ENCODE measurements at regions not wholly inside any gene's neighbourhood (a gene's known extent, or its start where the extent isn't known, plus 50 kb on each side); places are given as distances from the start of the nearest gene placed in this dataset.

DNA sequence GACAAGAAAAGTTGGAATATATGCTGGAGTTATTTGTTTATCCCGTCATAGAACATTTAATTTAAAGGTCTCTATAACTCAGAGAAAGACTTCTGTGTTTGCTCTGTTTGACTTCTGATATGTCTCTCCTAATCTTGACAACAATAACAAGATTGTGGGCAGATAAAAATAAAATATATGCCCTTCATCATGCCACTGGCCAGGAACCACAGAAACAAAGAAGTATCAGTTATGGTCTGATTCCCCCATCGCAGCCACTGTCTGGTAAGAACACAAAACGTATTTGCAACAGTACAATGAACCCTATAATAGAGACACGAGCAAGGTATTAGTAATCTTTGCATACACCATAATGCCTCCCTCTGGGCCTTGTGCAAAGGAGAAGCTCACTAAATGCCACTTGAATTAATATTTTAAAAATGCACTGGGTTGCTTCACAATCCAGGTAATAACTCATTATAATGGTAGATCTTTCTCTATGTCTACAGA, 1498.3 kb downstream of the CDH11 start:
- TF ChIP-seq, protein P1, sequence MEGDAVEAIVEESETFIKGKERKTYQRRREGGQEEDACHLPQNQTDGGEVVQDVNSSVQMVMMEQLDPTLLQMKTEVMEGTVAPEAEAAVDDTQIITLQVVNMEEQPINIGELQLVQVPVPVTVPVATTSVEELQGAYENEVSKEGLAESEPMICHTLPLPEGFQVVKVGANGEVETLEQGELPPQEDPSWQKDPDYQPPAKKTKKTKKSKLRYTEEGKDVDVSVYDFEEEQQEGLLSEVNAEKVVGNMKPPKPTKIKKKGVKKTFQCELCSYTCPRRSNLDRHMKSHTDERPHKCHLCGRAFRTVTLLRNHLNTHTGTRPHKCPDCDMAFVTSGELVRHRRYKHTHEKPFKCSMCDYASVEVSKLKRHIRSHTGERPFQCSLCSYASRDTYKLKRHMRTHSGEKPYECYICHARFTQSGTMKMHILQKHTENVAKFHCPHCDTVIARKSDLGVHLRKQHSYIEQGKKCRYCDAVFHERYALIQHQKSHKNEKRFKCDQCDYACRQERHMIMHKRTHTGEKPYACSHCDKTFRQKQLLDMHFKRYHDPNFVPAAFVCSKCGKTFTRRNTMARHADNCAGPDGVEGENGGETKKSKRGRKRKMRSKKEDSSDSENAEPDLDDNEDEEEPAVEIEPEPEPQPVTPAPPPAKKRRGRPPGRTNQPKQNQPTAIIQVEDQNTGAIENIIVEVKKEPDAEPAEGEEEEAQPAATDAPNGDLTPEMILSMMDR (IDR thresholded peaks at IDR 0.05; ENCODE audit: borderline replicate concordance, insufficient read depth, low read depth, low read length), result no peak
- H3K4me3 ChIP-seq (ENCODE audit: low read depth, low read length), result no peak overlapping the region

DNA sequence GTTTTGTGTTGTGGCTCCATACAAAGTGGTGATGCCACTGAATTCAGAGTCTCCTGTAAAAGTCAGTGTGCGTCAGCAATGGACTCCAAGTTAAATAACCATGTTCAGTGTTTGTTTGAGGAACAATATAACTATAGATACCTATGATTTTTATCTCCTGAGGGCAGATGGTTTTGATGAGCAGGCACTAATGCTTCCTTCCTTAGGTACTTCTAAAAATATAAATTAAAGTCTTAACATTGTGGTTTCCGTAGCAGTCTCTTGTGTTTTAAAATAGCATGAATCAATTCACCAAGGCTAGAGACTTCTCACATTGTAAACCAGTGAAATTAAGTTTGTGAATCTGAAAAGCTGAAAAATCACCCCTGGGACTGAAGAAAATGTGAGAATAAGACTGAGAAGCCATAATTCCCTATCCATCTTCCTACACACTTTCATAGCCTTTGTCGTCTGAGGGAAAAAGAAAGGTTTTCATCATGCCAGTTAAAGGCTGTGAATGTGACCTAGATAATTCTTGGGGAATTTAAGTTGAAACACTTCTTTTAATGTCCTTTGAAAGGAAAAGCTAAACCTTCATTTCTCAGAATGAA, 1502.9 kb downstream of the CDH11 start:
- TF ChIP-seq, protein P1 (IDR thresholded peaks at IDR 0.05; ENCODE audit: borderline replicate concordance, insufficient read depth, low read depth, low read length), result no peak
- no peak overlapping the region for H3K4me3 ChIP-seq (ENCODE audit: low read depth, low read length)

- no peak overlapping the region for H3K4me3 ChIP-seq (ENCODE audit: low read depth, low read length)
- TF ChIP-seq, protein P1 (IDR thresholded peaks at IDR 0.05; ENCODE audit: borderline replicate concordance, insufficient read depth, low read depth, low read length), result no peak
These were observed 1503.7 kb downstream of the CDH11 start for GRCh38 chr16:63617990-63618763.

DNA sequence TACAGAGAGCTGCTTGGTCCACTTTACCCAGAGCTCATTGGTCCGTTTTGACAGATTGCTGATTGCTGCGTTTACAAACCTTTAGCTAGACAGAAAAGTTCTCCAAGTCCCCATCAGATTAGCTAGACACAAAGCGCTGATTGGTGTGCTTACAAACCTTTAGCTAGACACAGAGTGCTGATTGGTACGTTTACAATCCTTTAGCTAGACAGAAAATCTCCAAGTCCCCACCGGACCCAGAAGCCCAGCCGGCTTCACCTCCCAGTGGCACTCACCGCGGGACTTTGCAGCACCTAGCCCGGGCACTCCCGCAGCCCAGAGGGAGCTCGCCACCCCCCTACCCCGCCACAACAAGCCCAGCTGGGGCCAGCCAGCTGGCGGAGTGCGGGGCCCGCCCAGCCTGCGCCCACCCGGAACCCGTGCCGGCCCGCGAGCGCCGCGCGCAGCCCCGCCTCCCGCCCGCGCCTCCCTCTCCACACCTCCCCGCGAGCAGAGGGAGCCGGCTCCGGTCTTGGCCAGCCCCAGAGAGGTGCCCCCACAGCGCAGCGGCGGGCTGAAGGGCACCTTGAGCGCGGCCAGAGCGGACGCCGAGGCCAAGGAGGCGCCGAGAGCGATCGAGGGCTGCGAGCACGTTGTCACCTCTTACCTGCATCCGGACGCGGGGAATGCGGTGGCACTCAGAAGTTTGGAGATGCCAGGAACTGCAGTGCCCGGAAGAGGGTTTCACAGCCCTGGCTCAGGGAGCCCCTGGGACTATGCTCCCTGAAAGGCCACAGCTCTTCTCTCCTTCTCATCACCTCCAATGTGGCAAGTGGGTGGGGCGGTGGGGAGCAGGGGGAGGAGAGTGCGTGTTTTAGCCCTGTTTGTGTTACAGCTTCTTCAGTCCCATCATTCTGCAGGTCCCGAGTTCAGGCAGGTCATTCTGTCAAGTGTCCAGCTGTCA, 1504.5 kb downstream of the CDH11 start:
- TF ChIP-seq, protein P1 (IDR thresholded peaks at IDR 0.05; ENCODE audit: borderline replicate concordance, insufficient read depth, low read depth, low read length), result no peak
- no peak overlapping the region for H3K4me3 ChIP-seq (ENCODE audit: low read depth, low read length)

DNA sequence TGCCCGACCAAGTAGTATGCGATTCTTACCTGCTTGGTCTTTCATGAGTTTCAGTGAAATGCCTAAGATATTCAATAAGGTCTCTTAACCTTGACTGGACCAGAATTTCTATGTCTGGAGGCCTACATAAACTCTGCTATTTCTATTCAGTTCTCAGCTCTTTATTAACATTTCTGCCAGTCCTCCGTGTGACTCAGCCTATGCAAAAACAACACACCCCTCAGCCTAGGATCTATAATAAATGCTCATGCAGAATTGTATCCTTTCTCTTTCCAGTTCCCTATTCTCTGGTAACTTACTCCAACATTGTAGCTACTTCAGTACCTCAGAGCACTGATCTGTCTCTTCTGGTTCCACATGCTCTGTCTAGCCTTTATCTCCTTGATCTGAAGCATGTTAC, 1507.4 kb downstream of the CDH11 start:
- H3K4me3 ChIP-seq (ENCODE audit: low read depth, low read length), result no peak overlapping the region
- TF ChIP-seq, protein P1 (IDR thresholded peaks at IDR 0.05; ENCODE audit: borderline replicate concordance, insufficient read depth, low read depth, low read length), result no peak

- TF ChIP-seq, protein P1 (IDR thresholded peaks at IDR 0.05; ENCODE audit: borderline replicate concordance, insufficient read depth, low read depth, low read length), result no peak
- no peak overlapping the region for H3K4me3 ChIP-seq (ENCODE audit: low read depth, low read length)
These were observed 1508.2 kb downstream of the CDH11 start for GRCh38 chr16:63613701-63614100.

Data from GM12875 (cell line).